Astrocyte (in vitro differentiated cells and primary cell): ENCODE measurements at regions not wholly inside any gene's neighbourhood (a gene's known extent, or its start where the extent isn't known, plus 50 kb on each side); places are given as distances from the start of the nearest gene placed in this dataset.

Experiments used
- CTCF ChIP-seq: IDR thresholded peaks from 2 replicates; pipeline ENCODE4 v1.5.1; 2011; ENCODE audit warnings: low read depth, mild to moderate bottlenecking, inconsistent platforms, low read length, moderate library complexity; ENCODE audit not compliant: insufficient read depth
- EZH2 ChIP-seq: IDR thresholded peaks from 2 replicates; pipeline ENCODE4 v1.6.1; 2012; ENCODE audit warnings: mild to moderate bottlenecking, low read length, inconsistent platforms; ENCODE audit not compliant: insufficient read depth

- TF ChIP-seq CTCF (no peak), EZH2 (no peak)
Observed at GRCh38 chr16:51405361-51405760, 254.3 kb upstream of the SALL1 start.
